Myocyte (in vitro differentiated cells): ENCODE measurements at regions not wholly inside any gene's neighbourhood (a gene's known extent, or its start where the extent isn't known, plus 50 kb on each side); places are given as distances from the start of the nearest gene placed in this dataset.
"Not testable (repeated sequence)": the region's sequence is repeated elsewhere in the genome, so short reads cannot be mapped to it uniquely, and the experiment has no call there.

Experiments
- DNase-seq: peaks from one replicate; pipeline ENCODE4 v3.0.0-alpha.2; 2012; ENCODE audit warnings: low read depth

DNA sequence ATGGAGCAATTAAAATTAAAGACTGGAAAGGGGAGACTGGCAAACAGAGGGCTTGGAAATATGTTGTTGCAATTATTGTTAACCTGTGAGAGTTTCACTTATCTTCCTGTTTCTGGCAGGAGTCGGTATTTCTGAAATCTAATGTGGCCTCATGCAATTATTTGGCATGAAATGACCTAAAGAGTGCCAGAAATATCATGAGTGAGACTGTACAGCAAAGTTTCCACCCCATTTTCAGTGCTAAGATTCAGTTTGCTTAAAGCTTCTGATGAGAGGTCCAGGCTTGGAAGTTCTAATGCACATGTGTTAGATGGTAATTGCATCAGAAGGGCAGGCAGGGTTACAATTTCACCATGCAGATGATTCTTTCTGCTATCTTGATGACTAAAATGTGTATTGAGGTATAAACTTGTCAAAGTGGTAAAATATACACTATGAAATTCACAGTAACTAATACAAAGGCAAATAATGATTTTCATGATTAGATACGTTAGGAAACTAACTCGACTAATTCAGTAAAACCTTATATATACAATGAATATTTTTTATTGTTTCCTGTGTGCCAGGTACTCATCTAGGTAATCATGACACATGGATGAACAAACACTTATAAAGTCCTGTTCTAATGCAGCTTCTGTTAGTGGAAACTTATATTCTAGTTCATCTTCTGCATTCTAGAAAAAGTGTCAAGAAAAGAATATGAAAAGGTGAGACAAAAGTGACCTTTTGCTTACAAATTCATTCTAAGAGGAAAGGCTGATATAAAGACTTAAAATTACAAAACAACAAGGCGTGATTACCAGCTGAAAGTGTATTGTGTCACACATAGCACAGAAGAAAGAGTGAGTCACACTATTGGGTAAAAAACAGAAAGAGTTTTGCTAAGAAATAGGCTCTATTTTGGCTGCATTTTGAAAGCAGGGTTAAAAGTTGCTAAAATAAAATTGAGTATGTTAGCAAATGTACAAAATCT is 533.4 kb upstream of the SEMA3D start:
- DNase-seq = no peak

DNA sequence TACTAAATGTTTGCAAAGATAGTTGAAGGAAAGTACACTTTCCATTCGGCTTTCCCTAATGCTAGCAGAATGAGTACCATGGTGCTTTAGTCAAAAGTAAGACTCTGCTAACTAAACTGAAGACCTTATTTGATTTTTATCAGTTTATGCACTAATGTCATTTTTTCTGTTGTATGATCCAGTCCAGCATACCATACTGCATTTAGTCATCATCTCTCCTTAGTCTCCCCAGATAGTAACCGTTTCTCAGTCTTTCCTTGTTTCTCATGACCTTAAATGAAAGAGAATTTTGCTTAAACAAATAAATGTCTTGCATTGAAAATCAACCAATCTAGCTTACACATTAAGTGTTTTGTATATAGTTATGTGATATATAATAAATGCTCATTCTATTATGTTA is 529.5 kb upstream of the SEMA3D start:
- no peak for DNase-seq

DNA sequence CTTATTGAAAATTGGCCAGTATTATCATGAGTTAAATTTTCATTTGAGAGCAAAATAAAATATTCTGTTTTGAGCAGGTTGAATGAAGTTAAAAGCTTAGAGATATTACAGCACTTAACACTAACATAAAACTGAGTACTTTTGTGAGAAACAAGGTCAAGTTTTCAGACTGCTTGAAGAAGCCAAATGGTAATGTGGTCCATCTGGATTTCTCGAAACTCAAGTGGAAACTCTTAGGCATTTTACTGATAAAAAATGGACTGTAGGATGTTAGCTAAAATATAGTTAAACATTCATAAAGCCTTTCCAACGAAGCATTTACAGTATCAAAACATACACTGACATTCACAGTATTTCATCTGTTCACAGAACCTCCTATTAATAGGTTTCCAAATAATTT is 528.1 kb upstream of the SEMA3D start:
- DNase-seq = no peak

DNA sequence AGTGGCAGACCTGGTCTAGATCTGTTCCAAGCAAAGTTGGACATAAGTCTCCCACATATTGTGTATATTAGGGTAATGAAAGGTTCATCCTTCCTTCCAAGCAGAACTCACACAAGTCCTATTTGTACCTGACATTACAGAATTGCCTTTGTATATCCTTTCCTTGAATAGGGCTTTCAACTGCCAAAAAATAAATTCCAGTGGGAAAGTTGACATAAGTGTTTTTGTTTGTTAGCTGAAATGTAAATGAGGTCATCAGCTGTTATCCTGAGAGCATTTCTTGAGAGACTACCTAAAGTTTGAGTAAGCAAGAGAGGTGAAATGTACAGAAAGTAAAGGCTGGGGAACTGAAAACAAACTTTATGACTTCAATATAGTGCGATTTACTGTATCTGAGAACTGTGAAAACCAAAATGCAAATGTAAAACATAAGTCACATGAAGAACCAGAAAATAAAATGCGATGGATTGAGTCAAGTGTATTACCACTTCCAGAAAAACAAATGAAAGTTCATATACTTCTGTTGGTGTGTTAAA is 527.3 kb upstream of the SEMA3D start:
- no peak for DNase-seq

DNA sequence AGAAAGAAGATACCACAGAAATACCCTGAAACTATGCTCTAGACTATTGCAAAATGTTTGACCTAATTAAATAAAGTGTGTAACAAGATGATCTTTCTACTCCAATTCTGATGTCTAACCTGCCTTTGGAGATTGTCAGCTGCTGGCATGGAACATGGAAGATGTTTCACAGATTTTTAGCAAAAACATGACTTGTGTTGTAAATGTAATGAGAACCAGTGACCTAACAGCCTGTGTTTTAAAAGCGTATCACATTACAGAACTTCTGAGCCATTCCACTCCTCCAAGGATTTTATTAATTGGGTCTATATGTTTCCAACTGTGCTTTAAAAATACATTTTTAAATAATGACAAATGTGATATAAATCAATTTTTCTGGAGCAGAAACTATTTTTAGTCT is 526.3 kb upstream of the SEMA3D start:
- no peak for DNase-seq

DNA sequence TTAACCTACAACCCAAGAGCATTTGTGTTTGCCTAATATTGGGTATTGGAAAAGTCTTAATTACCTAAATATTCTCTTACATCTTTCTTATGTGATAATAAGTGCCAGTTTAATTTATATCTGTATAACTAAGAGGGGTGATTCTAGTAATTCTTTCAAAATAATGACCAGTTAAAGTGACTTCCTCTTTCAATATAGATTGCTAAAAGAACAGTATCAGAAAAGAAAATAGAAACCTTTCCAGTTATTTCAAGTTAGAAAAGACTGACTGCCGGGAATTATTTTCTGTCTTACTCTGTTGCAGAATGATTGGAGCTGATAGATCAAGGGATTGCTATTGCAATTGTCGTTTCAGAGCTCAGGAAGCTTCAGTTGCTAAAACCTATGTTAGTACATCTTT is 525.0 kb upstream of the SEMA3D start:
- DNase-seq = no peak

DNA sequence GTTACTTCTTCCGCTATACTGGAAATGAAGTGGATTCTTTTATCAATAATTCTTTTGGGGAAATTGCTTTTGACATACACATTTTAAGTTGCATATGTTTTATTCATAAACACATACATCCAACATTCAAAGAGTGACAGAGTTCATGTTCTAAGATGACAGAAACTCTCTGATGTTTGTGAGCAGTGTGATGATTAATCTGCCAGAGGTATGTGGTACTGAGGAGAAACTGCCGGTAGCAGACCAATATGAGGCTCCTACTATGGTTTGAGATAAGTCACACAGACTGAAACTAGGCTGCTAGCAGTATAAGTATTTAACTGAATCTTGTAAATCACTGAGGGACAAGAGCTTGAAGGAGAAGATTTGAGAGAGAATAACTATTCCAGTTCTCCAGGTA is 524.1 kb upstream of the SEMA3D start:
- DNase-seq = no peak

DNA sequence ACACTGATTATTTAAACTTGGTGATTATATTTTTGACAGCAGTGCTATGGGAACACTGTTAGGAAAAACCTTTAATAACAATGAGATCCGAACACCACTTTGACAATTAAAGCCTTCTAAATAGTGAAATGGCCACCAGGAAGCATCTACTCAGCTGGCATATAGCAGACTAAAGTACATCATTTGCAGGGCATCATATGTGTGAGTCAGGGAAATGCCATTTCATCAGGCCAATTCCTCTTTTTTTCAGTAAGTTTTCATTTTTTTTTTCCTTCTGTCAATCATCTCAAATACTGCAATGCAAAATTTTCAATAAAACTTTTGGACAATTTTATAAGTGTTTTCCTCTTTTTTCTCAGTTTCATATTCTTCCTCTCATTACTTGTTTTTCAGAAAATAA is 521.4 kb upstream of the SEMA3D start:
- no peak for DNase-seq

DNA sequence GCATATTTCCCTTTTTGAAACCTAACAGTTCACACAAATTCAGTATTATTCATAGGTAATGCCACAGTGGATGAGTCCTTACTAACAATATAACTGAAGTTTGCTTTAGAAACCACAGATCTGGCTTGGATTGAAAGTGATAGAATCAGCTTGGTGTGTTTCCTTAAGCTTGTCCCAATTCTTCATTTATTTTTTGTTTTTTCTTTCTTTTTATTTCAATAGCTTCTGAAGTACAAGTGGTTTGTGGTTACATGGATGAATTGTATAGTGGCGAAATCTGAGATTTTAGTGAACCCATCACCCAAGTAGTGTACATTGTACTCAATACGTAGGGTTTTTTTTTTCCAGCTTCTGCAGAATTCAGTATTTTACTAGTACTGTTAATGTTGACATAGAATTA is 518.2 kb upstream of the SEMA3D start:
- DNase-seq = no peak

DNA sequence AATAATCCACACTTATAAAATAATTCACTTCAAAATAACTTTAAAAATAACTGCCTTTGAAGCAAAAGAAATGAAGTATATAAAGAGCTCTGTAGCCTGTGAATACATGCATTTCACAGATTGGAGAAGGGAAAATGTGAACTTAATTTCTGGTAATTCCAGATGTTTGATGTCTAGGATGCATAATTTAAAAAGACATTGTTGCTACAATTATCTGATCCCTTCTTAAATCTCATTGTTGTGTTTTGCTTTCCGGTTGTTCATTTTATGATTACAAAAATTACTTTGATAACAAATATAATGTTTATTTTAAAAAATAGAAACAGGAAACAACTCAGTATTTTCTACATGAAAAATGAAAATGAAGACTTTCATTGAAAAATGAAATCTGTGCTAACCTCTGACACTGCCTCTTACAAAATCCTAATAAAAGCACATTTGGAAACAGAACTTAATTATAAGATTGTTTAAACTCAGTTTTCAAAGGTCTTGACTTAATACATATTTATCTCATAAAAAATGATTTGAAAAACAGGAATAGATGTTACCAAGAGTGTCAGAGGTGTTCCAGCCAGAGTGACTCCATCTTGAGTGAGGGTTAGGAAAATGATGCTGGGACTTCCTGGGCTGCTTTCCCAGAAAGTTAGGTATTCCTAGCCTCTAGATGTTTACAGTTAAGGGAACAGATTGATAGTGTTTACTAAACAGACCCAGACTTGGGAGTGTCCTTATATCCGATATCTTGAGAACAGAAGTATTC is 516.6 kb upstream of the SEMA3D start:
- no peak for DNase-seq

DNA sequence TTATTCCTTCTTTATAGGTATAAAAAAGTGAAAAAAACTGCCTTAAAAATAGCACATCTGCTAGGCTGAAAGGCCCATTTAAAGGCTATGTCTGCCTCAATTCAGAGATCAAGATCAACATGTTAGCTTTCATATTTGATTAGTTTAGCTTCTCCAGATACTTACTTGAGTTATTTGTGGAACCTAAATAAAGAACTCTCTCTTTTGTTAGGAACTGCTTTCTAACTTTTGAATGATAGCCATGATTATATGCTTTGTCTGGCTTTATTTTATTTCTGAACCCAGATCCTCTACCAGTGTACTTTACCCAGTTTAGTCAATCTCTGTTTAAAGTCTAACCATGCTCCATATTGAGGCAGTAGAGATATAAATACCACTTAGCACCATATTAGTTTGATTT is 515.5 kb upstream of the SEMA3D start:
- DNase-seq = no peak

DNA sequence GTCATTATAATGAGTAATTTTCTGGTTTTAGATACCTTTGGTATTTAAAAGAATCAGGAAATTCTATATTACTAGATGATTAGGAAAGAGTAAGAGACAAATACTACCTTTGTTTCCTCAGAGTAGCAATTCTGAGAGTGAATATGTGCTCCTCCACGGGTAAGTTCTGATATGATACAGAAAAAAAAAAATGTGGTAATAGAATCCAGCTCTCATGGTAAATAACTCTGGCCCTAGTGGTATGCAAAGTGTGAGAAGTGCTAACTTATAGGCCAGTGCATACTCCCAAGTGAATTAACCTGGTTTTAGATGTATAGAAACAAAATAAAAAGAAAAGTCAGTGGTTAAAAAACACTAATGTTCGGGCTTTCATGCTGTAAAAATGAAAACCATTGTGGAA is 512.6 kb upstream of the SEMA3D start:
- no peak for DNase-seq

DNA sequence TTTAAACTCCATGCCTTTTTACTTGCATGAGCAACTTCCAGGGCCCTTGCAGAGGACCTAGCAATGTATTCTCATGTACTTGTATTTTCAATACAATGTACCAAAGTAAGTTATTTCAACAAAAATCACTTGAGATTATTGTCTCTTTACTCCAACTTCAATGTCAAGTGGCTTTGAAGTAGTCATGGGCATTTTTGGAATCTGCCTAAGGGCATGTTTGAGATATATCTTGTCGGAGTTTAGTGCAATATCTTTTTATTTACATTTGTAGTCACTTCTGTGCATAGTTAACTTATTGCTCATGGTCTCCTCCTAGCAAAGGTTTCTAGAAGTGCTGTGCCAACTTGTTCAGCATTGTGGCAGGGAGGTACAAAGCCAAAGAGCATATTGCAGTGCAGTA is 508.7 kb upstream of the SEMA3D start:
- no peak for DNase-seq

DNA sequence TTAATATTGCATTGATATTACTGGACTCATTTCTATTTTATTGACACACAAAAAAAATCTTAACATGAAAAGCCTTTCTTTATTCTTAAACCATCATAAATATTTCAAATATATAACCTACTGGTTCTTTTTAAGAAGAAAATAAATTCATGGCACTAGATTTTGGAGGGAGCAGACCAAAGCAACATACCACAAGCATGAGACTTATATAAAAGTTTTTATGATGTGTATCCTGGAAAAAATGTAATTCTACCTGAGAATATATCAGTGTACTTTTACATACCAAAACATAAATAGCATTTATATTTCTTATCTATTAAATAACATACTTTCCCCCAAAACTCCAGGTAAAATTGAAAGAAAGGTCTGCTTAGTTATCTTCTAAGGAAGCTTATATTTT is 508.2 kb upstream of the SEMA3D start:
- DNase-seq = no peak

DNA sequence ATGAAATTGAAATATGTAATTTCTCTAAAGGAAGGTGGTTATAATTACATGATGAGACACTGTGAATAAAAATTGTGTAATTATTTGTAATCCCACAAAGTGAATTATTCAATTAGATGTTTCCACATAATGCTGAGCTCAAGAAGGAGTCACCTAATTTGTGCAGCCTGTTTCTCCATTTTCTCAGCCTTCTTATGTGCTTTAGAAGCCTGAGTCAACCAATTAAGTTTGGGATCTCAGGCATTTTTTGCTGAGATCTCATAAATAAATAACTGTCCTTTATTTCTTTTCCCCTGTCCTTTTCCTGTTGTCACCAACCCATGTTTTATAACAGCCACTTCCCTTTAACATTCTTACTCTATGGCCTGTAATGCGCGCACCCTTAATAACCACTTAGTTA is 506.5 kb upstream of the SEMA3D start:
- DNase-seq = no peak

DNA sequence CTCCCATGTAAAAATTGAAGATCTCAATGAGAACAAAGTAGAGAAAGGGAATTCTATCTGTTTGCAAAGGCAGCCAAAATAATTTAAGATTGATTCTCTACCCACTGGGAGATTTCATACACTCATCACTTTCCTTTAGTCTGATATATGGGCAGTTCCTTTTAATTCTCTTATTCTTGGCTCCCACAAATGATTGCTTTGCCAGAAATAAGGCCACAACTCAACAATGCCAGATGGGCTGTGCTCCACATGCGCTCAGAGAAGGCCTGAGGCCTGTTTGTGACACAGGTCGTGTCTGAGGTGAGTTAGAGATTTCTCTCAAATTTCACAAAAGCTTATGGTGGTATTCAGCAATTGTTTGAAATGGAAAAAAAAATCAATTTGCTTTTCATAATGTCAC is 501.9 kb upstream of the SEMA3D start:
- no peak for DNase-seq

DNA sequence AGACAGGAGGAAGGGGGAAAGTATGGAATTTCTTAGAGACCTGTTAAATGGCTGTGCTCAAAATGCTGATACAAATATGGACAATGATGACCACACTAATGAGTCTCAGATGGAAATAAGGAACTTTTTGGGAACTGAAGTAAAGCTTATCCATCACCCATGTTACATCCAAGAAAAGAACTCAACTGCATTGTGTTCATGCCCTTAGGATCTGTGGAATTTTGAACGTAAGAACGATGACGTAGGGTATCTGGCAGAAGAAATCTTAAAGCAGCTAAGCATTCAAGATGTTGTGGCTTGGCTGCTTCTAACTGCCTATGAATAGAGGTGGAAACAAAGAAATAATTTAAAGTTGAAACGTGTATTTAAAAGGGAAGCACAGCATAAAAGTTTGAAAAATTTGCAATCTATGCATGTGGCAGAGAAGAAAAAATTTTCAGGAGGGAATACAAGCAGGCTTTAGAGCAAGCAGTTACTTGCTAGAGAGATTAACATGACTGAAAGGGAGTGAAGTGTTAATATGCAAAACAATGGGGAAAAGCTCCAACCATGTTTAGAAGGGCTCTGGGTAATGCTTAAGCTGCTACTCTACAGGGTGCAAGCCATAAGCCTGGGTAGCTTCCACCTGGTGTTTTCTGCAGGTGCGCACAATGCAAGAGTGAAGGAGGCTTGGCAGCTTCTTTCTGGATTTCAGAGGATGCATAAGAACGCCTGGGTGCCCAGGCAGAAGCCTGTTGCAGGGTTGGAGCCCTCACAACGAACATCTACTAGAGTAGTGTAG is 499.7 kb upstream of the SEMA3D start:
- no peak for DNase-seq

DNA sequence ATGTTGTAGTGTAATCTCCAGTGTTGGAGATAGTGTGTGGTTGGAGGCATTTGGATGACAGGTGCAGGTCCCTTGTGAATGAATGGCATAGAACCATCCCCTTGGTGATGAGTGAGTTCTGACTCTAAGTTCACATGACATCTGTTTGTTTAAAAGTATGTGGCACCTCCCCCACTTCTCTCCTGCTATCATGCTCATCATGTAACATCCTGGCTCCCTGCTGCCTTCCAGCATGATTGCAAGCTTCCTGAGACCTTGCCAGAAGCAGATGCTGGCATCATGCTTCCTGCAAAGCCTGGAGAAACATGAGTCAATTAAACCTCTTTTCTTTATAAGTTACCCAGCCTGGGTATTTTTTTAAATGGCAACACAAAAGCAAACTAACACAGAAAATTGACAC is 499.0 kb upstream of the SEMA3D start:
- DNase-seq = no peak

DNA sequence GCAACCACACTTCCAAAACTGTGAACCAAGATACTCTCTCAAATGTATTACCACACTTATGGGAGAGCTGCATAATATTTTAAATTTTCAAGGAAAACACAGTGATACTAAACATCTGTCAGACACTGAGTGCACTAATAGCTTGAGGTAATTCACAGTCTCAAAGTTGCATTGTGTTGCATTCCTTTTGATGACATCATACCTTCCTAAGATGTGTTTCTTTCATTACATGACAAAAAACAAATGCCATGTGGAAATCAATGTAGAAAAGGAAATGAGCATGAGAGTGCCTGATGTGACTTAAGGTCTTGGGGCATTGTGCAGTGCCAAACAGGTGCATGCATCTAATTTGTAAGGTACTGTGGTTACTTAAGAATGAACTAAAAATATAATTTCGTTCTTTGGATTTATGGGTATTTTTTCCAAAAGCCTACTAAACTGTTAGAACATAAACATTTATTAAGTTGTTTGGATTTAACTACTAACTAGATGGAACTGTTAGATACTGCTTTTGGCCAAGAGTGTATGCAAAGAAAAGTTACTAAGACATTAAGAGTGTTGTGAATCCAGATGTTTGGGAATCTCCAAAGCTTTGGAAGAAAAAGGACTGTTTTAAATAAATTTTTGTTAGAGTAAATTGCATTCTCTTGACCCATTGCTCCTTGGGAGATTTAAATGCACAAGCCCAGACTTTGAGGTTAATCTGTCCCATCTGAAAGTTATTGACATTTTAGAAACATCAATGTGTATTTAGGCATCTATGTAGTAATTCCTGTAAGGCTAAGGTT is 496.2 kb upstream of the SEMA3D start:
- DNase-seq = no peak

DNA sequence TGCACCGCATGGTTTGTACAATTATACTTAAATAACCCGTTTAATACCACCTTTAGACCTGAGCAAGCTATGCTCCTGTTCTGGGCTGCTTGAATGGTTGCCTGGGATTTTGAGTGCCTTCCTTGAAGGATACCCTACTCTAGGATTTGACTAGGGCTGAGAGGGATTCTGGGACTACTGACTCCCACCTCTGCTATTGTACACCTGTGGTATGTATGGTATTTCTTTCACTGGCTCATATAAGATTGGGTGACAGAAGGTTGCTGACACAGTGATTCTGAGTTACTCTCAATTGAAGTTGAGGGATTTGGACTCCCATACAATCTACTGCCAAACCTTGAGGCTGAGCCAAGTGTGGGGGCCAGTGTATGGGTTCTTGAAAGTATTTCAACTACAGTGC is 494.4 kb upstream of the SEMA3D start:
- DNase-seq = no peak

DNA sequence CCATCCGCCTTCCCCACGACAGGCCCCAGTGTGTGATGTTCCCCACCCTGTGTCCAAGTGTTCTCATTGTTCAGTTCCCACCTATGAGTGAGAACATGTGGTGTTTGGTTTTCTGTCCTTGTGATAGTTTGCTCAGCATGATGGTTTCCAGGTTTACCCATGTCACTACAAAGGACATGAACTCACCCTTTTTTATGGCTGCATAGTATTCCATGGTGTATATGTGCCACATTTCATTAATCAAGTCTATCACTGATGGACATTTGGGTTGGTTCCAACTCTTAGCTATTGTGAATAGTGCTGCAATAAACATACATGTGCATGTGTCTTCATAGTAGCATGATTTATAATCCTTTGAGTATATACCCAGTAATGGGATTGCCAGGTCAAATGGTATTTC is 488.2 kb upstream of the SEMA3D start:
- not testable (repeated sequence) for DNase-seq
